ENCODE measurements at regions not wholly inside any gene's neighbourhood (a gene's known extent, or its start where the extent isn't known, plus 50 kb on each side); places are given as distances from the start of the nearest gene placed in this dataset.

- TF ChIP-seq CTCF (IDR thresholded peaks at IDR 0.05; ENCODE audit: low read depth, low read length, poor library complexity, severe bottlenecking) (no peak), EZH2phosphoT487 (IDR thresholded peaks at IDR 0.05; ENCODE audit: borderline replicate concordance, low read length) (no peak)
Measured at GRCh38 chr4:63105839-63106238, 1303.4 kb downstream of the TECRL start.

Measured in DOHH2 (cell line).